AG09309 (cell line): ENCODE measurements at regions not wholly inside any gene's neighbourhood (a gene's known extent, or its start where the extent isn't known, plus 50 kb on each side); places are given as distances from the start of the nearest gene placed in this dataset.
"Not testable (repeated sequence)": the region's sequence is repeated elsewhere in the genome, so short reads cannot be mapped to it uniquely, and the experiment has no call there.

Experiments
- DNase-seq: peaks from one replicate; pipeline ENCODE4 v3.0.0-alpha.2; 2010; ENCODE audit warnings: low read depth
- H3K4me3 ChIP-seq: 2 replicates; pipeline ENCODE4 v1.5.1; 2011; ENCODE audit warnings: mild to moderate bottlenecking, low read depth, low read length, moderate library complexity; ENCODE audit not compliant: control insufficient read depth
- CTCF ChIP-seq: IDR thresholded peaks from 2 replicates; pipeline ENCODE4 v1.5.1; 2011; ENCODE audit warnings: mild to moderate bottlenecking, low read depth, low read length, inconsistent platforms; ENCODE audit not compliant: insufficient read depth, control insufficient read depth; ENCODE audit errors: missing control alignments

DNA sequence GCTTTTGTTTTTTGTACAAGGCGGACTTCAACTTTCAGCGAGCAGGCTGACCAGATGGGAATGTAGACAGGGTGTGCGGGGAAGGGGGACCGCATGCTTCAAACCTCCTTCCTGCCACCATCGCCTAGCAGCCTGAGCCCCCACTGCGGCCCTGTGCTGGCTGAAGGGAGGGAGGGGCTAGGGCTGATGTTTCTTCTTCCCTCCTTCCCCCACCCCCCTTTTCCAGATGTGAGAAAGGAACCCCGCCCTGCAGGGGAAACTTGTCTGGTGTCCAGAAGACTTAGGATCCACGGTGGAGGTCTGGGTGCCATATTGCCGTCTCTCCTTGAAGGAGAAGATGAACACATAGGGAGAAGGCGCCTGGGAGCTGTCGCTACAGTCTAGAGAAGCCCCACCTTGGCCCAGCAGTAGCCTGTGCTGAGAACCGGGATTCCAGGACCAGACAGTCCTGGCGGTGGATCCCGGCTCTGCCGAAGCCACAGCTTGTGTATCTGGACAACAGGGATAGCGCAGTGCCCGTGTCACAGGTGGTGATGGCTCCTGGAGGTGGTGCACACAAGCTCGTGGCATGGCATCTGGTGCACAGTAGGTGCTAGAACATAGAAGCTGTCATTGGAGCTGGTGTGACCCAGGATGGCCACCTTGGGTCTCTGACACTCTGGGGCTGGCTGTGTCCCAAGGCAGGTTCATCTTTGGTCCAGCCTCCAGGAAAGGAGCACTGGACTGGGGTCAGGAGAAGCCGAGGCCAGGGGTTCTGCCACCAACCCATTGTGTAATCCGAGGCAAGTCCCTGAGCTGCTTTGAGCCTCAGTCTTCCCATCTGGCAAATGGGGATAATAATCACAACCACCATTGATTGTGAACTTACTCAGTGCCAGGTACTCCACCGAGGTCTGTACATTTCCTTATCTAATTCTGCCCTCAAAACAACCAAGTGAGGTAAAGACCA, 205.6 kb downstream of the C9orf50 start:
- DNase-seq, result no peak
- no peak for TF ChIP-seq CTCF
- no peak overlapping the region for H3K4me3 ChIP-seq

GRCh38 chr9:129414377-129414992, 206.4 kb downstream of the C9orf50 start:
- no peak for TF ChIP-seq CTCF
- H3K4me3 ChIP-seq, result peak overlapping the region; percentile 58
- DNase-seq, result peak; percentile 37

DNA sequence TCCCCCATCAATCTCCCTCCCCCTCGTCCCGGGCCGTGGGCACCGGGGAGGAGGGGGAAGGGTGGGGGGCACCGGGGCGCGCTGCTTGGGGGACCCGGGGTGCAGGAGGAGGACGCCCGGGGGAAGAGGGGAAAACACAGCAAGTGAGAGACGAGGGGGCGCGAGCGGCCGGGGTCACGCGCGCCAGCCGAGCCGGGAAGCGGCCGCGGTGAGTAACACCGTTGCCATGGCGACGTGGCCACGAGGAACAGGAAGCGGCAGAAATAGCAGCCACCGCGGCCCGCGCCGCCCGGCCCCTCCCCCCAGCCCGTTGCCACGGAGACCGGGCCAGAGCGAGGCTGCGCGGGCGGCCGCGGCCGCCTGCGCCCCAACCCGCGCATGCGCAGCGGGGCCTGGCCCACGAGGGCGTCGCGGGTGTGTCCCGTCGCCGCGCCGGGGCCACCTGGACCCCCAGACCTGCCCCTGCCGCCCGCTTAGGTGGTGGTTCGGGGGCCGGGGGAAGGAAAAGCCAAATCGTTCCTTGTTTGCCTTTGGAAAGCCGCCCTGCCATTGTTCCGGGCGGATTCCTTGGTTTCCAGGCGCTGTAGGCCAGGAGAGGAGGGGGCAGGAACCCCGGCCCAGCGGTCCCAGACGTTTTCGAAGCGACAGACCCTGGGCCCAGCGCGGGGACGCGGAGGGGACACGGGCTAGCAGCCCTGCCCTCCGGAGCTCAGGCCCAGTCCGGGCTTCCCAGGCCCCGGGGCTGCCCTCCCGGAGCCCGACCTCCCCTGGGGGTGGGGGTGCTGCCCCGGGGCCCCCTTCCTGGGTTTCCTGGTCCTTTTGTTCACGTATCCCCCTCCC, 207.1 kb downstream of the C9orf50 start:
- peak; percentile 74 for DNase-seq
- H3K4me3 ChIP-seq, result peak overlapping the region; percentile 58
- TF ChIP-seq CTCF, result no peak

- peak; percentile 42 for DNase-seq
- no peak for TF ChIP-seq CTCF
- peak overlapping the region; percentile 37 for H3K4me3 ChIP-seq
Observed at GRCh38 chr9:129412814-129413536, 207.9 kb downstream of the C9orf50 start.

- not testable (repeated sequence) for DNase-seq, H3K4me3 ChIP-seq
Observed at GRCh38 chr9:129412176-129412813, 208.6 kb downstream of the C9orf50 start.

DNA sequence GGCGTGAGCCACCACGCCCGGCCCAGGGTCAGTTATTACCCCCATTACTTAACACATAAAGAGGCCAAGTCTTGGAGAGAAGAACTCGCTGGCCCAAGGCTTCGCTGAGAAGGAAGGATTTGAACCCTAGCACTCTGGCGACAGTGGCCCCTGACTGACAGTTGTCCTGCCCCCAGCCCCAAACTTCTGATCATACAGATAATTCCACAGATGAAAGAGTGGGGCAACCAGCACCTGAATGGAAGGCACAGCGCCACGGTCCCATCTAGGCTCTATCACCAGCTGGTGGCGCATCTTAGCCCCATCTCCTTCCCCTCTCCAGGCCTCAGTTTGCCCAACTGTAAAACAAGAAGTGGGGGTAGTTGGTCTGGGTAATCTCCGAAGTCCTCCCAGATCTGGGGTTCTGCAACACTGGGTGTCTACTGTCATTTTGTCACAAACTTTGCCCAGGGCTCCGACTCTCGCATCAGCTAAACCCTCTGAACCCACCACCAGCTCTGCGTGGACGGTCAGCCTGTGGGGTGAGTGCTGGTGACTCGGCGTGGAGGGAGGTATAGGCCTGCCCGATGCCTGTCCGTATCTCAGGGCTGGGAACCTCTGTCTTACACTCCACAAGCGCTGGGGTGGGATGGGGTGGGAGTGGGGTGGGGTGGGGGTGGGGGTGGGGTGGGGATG, 209.3 kb downstream of the C9orf50 start:
- no peak for DNase-seq
- TF ChIP-seq CTCF, result no peak
- H3K4me3 ChIP-seq, result no peak overlapping the region
